ENCODE measurements at regions not wholly inside any gene's neighbourhood (a gene's known extent, or its start where the extent isn't known, plus 50 kb on each side); places are given as distances from the start of the nearest gene placed in this dataset.
"Not testable (repeated sequence)": the region's sequence is repeated elsewhere in the genome, so short reads cannot be mapped to it uniquely, and the experiment has no call there.

DNA sequence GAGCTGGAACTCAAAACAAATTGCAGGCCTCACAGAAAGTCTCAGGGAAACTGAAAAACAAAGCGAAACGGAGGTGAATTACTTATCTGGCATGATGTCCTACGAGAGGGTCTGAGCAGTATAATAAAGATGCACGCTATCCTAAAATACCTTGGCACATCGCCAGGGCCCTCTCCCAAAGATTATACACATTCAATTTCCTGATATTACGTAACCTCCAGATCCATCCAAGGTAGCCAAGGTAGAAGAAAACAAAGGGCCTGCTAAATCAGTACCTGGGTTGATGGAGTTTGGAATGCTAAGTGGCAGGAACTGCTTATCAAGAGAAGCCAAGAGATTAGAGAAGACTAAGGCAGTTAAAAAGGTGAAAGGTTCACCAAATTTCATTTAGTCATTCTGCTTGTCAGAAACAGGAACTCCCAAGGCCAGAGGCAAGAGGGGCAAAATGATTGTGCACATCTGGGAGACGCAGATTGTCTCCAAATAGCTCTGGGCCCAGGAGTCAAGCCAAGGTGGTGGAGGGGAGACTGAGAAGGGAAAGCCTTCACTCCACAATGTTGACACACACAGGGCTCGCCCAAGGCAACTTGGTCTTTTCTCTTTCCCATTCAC lies 236.8 kb upstream of the ATP5MC3 start:
- DNase-seq (ENCODE audit: low read depth in 3 of 3), result no peak

DNA sequence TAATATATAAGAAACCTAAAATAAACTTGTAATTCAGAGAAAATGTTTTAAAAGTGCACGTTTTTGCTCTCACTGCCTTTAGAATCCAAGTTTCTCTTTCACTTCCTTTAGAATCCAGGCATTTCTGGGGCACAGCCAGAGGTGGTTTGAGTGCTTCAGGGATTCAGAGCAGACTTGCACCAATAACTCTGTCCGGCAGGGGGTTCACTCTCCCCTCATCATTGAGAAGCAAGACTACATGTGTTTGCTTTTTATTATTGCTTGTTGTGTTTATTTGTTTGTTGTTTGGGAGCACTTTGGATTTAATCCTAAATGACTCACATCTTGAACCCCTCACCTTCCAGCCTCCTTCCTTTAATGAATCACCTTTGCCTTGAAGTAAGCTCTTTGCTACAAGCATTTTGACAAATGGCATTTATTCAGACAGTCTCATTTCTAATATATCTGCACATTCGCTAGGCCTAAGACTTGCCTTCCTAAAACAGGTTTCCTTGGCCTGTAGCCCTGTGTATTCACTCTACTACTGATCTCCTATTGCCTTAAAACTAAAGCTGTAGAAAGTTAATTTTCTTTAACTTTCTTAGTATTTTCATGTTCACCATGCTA lies 233.5 kb upstream of the ATP5MC3 start:
- peak in 1 of 3 donors; percentile 1 for DNase-seq (ENCODE audit: low read depth in 3 of 3)

GRCh38 chr2:175414191-175414881 lies 232.8 kb upstream of the ATP5MC3 start:
- DNase-seq (ENCODE audit: low read depth in 3 of 3), result no peak

DNA sequence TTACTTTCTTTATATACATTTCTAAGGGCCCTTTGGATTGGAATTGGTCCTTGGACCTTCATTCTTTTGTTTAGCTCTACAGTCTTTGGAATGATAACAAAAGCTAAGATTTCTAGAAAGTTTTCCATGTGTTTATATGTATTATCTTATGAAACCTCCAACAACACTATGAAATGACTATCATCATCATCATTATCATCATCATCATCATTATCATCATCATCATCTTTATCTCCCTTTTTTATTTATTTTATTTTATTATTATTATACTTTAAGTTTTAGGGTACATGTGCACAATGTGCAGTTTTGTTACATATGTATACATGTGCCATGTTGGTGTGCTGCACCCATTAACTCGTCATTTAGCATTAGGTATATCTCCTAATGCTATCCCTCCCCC lies 229.4 kb upstream of the ATP5MC3 start:
- DNase-seq (ENCODE audit: low read depth in 3 of 3), result not testable (repeated sequence)

DNA sequence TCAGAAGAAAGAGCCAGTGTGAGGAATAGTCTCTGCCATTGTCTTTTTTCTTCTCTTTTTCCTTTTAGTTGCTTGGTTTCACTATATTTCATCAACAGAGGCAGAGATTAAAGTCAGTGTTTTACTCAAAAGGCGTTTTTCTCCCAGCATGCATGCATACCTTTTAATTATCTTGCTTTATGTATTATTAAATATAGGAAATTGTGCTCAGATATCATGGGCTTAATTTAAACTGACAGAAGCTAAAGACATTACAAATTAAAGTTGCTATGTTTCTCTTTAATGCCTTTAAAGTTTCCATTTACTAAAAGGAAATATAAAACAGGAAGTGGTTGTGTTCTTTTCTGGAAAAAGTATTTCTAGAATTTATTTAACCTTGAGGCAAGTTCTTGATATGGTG lies 223.3 kb upstream of the ATP5MC3 start:
- no peak for DNase-seq (ENCODE audit: low read depth in 3 of 3)

GRCh38 chr2:175403599-175404221 lies 222.2 kb upstream of the ATP5MC3 start:
- no peak for DNase-seq (ENCODE audit: low read depth in 3 of 3)

- DNase-seq (ENCODE audit: low read depth in 3 of 3), result no peak
Measured at GRCh38 chr2:175402571-175402970, 221.1 kb upstream of the ATP5MC3 start.

DNA sequence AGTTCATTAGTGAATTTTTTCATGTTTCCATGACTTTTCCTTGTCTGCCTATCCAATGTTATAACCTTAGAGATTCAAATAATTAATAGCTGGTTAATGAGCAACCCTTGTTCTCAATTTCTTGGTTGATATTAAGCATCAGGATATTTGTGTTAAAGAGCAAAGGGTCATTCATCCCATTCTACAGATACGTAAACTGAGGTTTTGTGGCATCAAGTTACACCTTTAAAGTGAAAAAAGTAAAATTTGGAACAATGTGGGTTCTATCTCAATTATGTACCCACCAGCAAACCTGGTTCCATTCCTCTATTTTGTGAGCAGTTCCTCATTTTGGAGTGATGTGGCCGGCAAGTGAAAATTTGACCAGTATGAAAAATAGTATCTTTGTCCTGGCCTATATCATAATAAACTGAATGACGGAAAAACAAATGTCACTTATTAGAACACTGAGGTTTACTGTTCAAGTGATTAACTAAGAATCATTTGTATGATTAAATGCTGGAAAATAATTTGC lies 220.5 kb upstream of the ATP5MC3 start:
- no peak for DNase-seq (ENCODE audit: low read depth in 3 of 3)

DNA sequence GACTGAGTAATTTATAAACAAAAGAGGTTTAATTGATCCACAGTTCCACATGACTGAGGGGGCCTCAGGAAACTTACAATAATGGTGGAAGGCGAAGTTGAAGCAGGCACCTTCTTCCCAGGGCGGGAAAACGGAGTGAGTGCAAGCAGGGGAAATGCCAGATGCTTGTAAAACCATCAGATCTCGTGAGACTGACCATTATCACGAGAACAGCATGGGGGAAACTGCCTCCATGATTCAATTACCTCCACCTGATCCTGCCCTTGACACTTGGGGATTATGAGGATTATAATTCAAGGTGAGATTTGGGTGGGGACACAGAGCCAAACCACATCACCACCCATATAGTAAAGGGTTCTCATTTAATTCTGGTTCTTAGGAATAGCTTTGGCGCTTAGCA lies 219.5 kb upstream of the ATP5MC3 start:
- DNase-seq (ENCODE audit: low read depth in 3 of 3), result no peak

DNA sequence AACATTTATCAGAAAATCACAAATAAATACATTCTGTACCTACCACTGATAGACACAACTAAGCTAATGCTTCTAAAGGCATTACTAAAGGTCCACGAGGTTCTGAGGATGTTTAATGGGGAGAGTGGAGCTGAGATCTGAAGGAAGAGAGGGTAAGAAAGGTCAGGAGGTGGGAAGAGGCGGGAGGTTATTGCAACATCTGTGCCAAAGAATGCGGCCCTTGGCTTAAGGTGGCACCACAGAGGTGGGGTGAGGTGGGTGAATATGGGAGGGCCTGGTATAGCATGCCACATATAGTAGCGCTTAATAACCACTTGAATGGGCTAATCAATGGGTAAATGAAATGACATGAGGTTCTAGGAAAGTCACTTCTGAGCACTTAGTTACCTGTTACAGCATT lies 217.8 kb upstream of the ATP5MC3 start:
- no peak for DNase-seq (ENCODE audit: low read depth in 3 of 3)

GRCh38 chr2:175398848-175399247 lies 217.3 kb upstream of the ATP5MC3 start:
- DNase-seq (ENCODE audit: low read depth in 3 of 3), result no peak

- DNase-seq (ENCODE audit: low read depth in 3 of 3), result no peak
Measured at GRCh38 chr2:175396696-175397095, 215.2 kb upstream of the ATP5MC3 start.

DNA sequence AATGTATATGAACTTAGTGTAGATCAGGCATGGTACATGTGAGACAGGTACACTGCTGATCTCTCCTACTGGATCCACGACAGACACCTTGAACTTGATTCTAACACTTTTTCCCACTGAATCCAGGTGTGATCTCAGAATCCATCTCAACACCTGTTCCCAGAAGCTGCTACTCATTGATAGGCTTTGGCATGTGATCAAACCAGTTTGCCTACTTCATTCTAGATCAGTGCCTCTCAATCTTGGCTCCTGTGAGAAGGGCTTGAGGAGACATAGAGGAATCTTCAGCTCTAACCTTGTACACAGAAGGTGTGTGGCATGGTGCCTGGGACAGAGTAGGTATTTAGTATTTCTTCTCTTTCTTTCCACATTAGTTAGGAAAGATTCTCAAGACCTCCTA lies 212.3 kb upstream of the ATP5MC3 start:
- DNase-seq (ENCODE audit: low read depth in 3 of 3), result no peak

GRCh38 chr2:175383286-175383685 lies 201.8 kb upstream of the ATP5MC3 start:
- no peak for DNase-seq (ENCODE audit: low read depth in 3 of 3)

DNA sequence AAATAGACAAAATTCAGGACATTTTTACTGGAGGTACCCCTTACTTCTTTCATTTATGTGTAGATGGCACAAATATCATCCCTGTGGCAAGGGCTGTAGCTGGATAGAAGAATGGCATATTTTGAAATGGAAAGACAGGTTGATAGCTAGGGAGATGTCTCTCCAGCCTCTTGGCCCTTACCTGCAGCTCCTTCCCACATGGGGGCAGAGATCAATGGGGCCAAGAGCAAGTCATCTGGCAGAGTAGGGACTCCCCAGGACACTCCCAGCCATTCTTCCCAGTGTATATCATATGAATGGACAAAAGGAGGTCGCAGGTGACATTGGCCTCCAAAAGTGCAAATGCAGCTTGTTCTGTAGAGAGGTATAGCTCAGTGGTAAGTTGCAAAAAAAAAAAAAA lies 192.2 kb upstream of the ATP5MC3 start:
- DNase-seq (ENCODE audit: low read depth in 3 of 3), result no peak

GRCh38 chr2:175372704-175373701 lies 191.5 kb upstream of the ATP5MC3 start:
- no peak for DNase-seq (ENCODE audit: low read depth in 3 of 3)

- DNase-seq (ENCODE audit: low read depth in 3 of 3), result no peak
Measured at GRCh38 chr2:175371378-175371777, 189.9 kb upstream of the ATP5MC3 start.

DNA sequence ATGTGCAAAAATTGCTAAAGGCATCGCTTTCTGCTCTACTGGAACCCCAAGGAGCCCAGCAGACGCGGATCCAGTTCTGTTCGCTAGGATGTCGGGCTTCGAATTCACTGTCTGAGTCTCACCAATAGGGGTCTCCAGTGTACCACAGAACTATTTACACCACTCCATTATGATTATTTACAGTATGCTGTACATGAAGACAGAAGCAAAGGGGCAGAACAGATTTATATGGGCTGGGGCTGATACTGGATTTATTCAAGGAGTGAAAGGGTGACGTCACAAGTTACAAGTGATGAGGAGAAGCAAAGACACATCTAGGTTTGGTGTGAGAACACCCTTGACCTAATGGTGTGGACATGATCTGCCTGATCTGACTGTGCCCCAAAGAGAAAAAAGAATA lies 185.3 kb upstream of the ATP5MC3 start:
- DNase-seq (ENCODE audit: low read depth in 3 of 3), result peak in 1 of 3 donors; percentile 1

GRCh38 chr2:175363699-175364098 lies 182.2 kb upstream of the ATP5MC3 start:
- no peak for DNase-seq (ENCODE audit: low read depth in 3 of 3)

DNA sequence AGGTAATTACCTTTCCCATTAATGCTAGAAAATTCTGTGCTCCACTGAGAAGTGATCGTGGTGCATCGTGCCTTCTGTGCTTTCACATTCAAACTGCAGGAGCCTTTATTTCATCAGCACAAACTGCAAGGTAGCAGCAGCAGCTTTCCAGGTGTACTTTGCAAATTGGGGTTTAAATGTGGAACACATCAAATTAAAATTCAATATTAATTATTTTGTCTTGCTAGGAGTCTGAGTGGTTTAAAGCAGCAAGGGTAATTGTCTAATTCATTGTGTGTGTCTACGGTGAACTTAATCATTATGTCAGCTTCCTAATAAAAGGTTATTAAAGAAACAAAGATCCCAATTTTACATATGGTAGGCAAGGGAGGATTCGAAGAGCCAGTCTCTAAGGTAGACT lies 180.8 kb upstream of the ATP5MC3 start:
- DNase-seq (ENCODE audit: low read depth in 3 of 3), result no peak

- no peak for DNase-seq (ENCODE audit: low read depth in 3 of 3)
Measured at GRCh38 chr2:175359710-175360109, 178.2 kb upstream of the ATP5MC3 start.
